ENCODE measurements at regions not wholly inside any gene's neighbourhood (a gene's known extent, or its start where the extent isn't known, plus 50 kb on each side); places are given as distances from the start of the nearest gene placed in this dataset.

- Mint-ChIP-seq H3K9me3 (ENCODE audit: unreplicated experiment) (no peaks in the 10 kb centered on the region), H3K36me3 (ENCODE audit: unreplicated experiment) (peaks cover 10% of the 10 kb centered on the region), H3K4me1 (ENCODE audit: unreplicated experiment) (peaks cover 61% of the 10 kb centered on the region), H3K4me3 (ENCODE audit: unreplicated experiment) (no peak overlapping the region), H3K27ac (ENCODE audit: unreplicated experiment) (peak overlapping the region; percentile 87), H3K27me3 (ENCODE audit: unreplicated experiment) (no peaks in the 10 kb centered on the region)
- DNase-seq (ENCODE audit: extremely low spot score, unreplicated experiment), result no peak
- no peak for TF ChIP-seq CTCF (IDR thresholded peaks at IDR 0.05)
Observed at GRCh38 chr17:77460514-77461046, 319.8 kb downstream of the SEC14L1 start.

- Mint-ChIP-seq H3K27me3 (ENCODE audit: unreplicated experiment) (no peaks in the 10 kb centered on the region), H3K4me3 (ENCODE audit: unreplicated experiment) (no peak overlapping the region), H3K27ac (ENCODE audit: unreplicated experiment) (peak overlapping the region; percentile 45), H3K9me3 (ENCODE audit: unreplicated experiment) (no peaks in the 10 kb centered on the region), H3K36me3 (ENCODE audit: unreplicated experiment) (peaks cover 9% of the 10 kb centered on the region), H3K4me1 (ENCODE audit: unreplicated experiment) (peaks cover 66% of the 10 kb centered on the region)
- TF ChIP-seq CTCF (IDR thresholded peaks at IDR 0.05), result no peak
- DNase-seq (ENCODE audit: extremely low spot score, unreplicated experiment), result no peak
Observed at GRCh38 chr17:77461277-77462057, 320.7 kb downstream of the SEC14L1 start.

- DNase-seq (ENCODE audit: extremely low spot score, unreplicated experiment), result no peak
- TF ChIP-seq CTCF (IDR thresholded peaks at IDR 0.05), result no peak
- Mint-ChIP-seq H3K36me3 (ENCODE audit: unreplicated experiment) (peaks cover 9% of the 10 kb centered on the region), H3K4me1 (ENCODE audit: unreplicated experiment) (peaks cover 72% of the 10 kb centered on the region), H3K27me3 (ENCODE audit: unreplicated experiment) (no peaks in the 10 kb centered on the region), H3K27ac (ENCODE audit: unreplicated experiment) (peak overlapping the region; percentile 45), H3K4me3 (ENCODE audit: unreplicated experiment) (no peak overlapping the region), H3K9me3 (ENCODE audit: unreplicated experiment) (no peaks in the 10 kb centered on the region)
Observed at GRCh38 chr17:77462090-77462489, 321.3 kb downstream of the SEC14L1 start.

GRCh38 chr17:77462553-77463497 is 322.1 kb downstream of the SEC14L1 start:
- Mint-ChIP-seq H3K36me3 (ENCODE audit: unreplicated experiment) (peaks cover 9% of the 10 kb centered on the region), H3K27ac (ENCODE audit: unreplicated experiment) (peak overlapping the region; percentile 58), H3K9me3 (ENCODE audit: unreplicated experiment) (no peaks in the 10 kb centered on the region), H3K4me1 (ENCODE audit: unreplicated experiment) (peaks cover 80% of the 10 kb centered on the region), H3K27me3 (ENCODE audit: unreplicated experiment) (no peaks in the 10 kb centered on the region), H3K4me3 (ENCODE audit: unreplicated experiment) (no peak overlapping the region)
- TF ChIP-seq CTCF (IDR thresholded peaks at IDR 0.05), result no peak
- no peak for DNase-seq (ENCODE audit: extremely low spot score, unreplicated experiment)

GRCh38 chr17:77464988-77465357 is 324.2 kb downstream of the SEC14L1 start:
- peaks cover 14% of the 10 kb centered on the region for H3K36me3 Mint-ChIP-seq (ENCODE audit: unreplicated experiment)
- no peak for TF ChIP-seq CTCF (IDR thresholded peaks at IDR 0.05)
- no peaks in the 10 kb centered on the region for H3K27me3 Mint-ChIP-seq (ENCODE audit: unreplicated experiment)
- H3K4me3 Mint-ChIP-seq (ENCODE audit: unreplicated experiment), result no peak overlapping the region
- H3K4me1 Mint-ChIP-seq (ENCODE audit: unreplicated experiment), result peaks cover 81% of the 10 kb centered on the region
- H3K27ac Mint-ChIP-seq (ENCODE audit: unreplicated experiment), result peak overlapping the region; percentile 98
- DNase-seq (ENCODE audit: extremely low spot score, unreplicated experiment), result no peak
- no peaks in the 10 kb centered on the region for H3K9me3 Mint-ChIP-seq (ENCODE audit: unreplicated experiment)

Measured in osteocyte (in vitro differentiated cells).